Stimulated activated CD8-positive, alpha-beta memory T cell treated with anti-CD3 and anti-CD28 coated beads, Interleukin-7, amount 100 ng/mL, for 24 hours (primary cell): ENCODE measurements at regions not wholly inside any gene's neighbourhood (a gene's known extent, or its start where the extent isn't known, plus 50 kb on each side); places are given as distances from the start of the nearest gene placed in this dataset.

Experiments
- DNase-seq: peaks from one replicate; pipeline ENCODE4 v3.0.0-alpha.2; 2020; ENCODE audit warnings: low read depth

DNA sequence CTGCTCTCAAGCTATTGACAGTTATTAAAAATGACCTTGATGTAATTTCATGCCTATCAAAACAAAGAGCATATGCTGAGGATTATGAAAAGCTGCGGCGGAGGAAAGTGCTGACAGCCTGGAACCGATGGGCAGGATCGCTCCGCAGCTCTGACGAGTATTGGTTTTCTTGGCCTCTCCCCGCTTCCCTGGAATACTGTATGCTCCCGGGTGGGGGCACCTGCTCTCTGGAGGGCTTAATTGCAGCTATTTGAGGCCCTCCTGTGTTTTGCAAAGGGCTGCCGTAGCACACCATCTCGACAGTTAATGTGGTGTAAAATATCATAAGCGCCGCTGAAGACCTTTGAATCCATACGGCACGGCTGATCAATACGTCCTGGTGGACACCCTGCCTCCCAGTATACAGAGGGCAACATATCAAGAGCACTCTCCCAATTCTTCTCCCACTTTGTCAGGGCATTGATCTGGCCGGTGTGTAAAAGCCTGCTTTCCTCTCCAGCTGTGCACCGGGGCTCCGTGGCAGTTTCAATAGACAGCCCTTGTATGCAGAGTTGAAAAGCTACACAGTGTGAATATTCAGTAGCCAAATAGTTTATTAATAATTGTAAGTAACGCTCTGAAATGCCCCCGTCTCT is 662.4 kb downstream of the GALR1 start:
- DNase-seq = no peak

DNA sequence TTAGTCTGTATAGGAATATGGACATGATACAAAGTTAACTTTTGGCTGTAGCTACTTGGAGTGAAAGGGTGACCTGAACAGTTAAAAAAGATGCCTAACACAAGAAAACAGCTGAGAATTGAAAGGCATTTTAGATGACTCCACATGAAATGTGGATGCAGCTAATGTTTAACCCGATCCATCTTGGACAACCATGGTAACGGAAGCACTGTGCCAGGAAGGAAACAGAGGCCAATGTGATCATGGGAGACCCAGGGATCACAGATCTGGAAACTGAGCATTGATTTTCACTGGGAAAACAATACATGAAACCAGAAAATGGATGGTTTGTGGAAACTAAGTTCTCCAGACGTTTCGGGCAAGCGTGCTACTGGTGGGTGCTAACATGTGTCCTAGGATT is 669.1 kb downstream of the GALR1 start:
- DNase-seq = no peak

DNA sequence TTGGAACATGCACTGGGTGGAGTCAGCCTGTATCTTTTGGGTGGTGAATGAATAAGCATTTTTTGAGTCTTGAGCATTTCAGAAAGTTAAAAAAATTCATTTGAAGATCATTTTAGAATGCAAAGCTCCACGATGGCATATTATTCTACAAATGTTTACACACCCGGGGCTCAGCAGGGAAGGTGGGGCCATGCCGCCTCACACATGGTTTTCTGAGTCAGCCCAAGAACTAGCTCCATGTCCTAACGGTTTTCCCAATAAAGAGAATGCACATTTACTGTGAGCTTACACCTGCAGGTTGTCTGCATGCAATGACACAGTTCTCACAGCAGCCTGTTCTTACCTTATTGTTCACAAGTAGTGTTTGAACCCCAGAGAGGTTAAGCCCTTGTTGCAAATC is 670.3 kb downstream of the GALR1 start:
- DNase-seq = no peak

DNA sequence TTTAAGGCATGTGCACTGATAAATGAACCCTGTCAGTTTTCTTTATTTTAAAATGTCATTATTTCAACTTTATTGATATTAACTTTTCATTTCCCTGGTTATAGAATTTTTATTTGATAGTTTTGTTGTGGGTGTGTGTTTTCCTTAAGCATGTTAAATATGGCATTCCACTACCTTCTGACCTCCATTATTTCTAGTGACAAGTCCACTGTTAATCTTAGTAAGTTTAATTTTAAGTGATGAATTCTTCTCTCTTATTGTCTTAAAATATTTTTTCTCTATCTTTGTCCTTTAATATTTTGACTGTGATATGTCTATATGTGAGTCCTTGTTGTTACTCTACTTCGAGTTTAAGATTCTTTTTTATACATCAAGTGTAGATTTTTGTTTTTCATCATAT is 685.7 kb downstream of the GALR1 start:
- DNase-seq = no peak

DNA sequence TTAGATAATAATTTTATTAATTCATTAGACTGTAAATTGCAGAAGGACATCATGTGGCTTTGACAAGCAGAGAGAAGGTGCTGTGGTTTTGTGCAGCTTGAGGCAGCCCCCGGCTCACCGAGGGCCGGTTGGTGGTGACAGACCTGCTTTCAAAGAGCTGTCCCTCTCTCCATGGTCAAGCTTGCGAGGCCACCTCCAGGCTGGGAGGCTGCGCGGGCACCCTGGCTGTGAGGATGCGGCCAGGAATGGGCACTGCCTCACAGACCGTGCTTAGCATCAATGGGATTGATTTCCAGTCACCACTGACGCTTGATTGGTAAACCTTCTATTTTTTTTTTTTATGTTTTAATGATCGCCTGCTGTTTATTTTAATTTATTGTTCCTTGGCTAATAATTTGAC is 690.9 kb downstream of the GALR1 start:
- no peak for DNase-seq

DNA sequence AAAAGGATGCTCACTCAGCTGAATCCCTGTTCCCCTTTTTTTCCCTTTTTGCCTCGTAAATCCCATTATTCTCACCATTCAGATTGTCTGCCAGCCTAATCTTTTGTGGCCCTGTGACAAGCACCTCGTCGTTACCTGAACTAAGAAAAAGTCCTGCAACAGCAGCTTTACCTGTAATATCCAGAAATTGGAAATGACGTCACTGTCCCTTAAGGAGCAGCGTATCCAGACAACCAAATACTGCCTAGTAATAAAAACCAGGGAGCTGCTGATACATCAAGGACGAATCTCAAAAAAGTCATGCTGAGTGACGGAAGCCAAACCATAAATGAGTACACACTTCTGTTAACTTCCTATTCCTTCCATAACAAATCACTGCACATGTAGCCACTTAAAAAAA is 694.9 kb downstream of the GALR1 start:
- DNase-seq = no peak

DNA sequence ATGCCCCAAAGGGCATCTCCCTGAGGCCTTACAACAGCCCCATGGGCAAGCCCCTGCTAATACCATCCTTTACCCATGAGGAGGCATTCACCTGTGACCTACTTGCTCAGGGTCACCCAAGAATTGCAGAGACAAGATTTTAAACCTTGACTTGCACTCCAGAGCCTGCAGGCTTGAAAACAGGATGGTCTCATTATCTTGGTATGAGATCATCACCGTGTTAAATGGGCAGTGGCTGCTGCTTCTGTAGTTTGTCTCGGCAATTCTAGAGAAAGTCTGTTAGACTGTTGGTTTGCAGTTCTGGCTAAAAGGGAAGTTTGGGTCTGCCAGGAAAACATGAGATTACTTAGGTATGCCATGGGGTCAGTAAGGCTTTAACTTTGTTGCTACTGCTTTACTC is 698.9 kb downstream of the GALR1 start:
- DNase-seq = no peak

DNA sequence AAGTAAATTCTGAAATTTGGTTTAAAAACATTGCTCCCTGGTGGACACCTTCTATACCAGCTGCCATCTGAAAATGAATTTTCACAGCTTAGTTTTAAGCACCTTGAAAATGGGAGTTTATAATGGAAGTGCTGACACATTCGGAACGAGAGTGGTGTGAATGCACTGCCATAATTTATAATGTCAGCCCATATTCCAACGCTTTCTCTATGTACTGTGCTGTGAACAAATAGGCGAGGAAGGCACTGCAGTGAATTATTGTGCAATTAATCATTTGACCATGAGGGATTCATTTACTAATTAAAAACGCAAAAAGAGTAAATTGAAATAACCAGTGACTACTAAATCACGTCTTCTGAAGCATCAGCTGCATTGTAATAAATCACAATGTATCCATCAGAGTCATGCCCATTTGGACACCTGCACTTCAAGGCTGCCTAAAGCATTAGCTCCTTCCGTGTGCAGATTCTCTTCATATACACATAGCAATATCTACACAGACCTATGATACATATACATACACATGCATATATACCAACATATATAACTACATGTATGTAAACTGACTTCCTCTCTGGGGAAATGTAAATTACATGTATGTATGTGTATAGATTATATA is 699.8 kb downstream of the GALR1 start:
- DNase-seq = no peak

DNA sequence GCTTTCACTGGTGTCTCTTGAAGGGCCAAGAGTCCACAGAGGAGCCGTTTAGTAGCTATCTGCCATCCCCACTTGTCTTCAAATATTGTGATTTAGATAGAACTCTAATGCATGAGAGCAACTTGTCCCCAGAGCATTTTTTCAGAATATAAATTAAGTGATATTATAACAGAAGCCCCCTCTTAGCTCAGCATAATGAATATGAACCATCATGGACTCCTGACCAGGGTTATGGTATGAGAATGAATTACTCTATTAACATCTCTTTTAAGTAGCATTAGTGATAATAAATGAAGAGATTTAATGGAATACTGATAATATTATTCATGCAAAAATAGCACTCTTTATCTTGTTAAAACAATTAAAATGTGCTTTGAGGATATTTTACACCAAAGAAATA is 709.6 kb downstream of the GALR1 start:
- DNase-seq = no peak

DNA sequence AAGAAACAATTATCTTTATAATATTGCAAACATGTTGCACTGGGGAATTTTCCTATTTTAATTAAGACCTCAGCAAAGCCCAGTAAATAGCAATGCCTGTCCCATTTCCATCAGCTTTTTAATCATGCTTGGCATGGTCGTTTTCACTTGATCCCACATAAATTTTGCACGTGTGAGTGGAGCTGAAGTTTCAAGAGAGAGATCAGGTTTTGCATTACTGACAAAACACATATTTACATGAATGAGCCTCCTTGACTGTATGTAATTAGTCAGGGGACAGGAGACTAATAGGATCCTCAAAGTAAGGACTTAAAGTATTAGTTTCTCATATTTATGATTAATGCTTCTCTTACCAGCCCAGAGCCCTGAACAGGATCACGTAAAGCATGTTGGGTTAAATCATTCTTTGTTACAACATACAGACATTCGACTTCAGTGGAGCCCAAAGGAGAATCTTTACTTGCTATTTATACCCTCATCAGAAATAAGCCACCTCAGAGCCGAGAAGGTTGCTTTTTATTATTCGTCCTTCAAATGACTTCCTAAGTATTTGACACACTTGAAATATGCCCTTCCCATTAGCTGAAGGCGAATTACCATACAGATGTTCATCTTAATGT is 711.3 kb downstream of the GALR1 start:
- no peak for DNase-seq

DNA sequence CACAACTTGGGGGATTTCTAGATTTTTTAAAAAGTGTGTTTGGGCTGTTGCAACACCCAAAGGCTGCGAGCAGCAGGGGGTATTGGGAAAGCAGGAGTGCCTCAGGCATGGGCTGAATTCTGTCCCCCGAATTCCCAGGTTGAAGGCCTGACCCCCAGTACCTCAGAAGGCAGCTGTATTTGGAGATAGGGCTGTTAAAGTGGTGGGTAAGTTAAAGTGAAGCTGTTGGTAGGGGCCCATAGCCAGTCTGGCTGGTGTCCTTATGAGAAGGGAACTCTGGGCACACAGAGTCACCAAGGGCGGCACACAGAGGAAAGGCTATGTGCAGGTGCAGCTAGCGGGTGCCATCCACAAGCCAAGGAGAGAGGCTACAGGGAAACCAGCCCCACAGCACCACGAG is 717.4 kb downstream of the GALR1 start:
- no peak for DNase-seq

DNA sequence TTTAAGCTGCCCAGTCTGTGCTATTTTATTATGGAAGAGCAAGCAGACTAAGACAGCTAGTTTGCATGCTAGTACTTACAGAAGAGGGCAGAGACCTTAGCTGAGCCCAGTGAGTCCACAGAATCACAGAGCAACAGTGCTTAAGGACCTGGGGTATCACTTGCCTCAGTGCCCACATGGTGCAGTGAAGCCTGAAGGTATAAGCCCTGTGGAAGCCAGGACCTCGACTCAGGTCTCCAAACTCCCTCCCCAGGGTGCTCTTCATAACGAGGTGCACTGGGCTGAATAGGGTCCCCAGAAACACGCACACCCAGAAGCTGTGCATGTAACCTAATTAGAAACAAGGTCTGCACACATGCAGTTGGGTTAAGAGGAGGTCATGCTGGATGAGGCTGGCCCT is 718.1 kb downstream of the GALR1 start:
- no peak for DNase-seq

DNA sequence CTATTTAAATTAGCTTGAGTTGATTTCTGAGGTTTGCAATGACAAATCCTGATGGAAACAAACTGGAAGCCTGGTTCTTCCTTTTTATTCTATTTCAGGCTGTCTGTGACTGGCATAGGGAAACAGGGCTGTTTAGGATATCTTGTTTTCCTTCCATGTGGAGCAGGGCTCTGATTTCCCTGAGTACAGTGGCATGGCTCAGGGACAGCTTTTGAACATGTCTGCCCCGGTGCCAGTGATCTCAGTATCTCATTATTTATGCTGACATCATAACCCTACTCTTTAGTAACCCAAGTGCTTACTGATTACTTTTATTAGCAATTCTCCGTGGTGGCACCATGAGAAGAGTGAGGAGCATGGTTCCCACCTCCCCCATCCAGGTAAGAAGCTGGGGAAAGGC is 720.3 kb downstream of the GALR1 start:
- DNase-seq = no peak

DNA sequence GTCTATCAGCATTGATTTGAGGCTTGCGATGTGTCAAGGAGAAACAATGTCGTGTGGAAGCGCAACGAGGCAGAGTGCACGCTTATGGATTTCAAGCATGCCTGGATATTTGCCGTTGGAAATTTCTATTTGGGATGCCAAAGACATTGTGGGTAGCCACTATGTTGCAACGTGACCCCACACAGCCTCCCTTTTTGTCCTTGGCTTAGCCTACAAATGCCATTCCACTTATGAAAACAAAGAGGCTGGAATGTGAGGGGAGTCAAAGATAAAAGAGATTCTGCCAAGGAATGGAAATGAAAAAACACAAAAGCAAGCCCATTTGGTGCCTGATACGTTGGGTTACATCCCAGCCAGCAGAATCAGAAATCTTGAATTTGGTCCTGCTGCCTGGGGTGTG is 721.2 kb downstream of the GALR1 start:
- DNase-seq = no peak

DNA sequence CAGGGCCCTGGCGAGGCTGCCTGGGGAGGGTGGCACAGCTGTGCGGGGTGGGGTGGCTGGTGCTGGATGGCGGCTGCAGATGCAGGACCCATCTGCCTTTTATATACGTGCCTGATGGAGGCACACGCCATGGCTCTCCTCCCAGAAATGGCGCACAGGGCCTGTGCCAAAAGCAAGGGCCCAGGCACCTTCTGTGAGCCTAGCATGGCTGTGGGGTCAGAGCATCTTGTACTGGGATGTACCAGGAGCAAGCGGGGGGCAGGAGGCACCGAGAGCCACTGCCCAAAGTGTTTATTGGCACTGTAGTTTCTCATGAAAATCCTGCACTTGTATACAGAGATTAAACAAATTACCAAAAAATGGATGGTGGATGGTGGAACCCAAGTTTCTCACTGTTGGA is 724.1 kb downstream of the GALR1 start:
- no peak for DNase-seq

DNA sequence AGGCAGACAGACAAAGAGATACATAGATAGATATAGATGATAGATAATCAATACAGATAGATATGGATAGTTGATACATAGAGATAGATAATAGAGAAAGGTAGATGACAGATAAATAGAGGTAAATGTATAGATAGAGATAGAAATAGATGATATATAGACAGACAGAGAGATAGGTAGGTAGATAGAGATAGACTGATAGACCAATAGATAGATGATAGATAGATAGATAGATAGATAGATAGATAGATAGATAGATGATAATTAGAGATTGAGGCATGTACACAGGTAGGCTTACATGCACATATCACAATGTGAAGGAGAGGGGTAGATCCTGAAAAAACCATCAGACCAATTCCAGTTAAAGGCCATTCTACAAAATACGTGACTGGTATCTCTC is 724.7 kb downstream of the GALR1 start:
- DNase-seq = no peak

DNA sequence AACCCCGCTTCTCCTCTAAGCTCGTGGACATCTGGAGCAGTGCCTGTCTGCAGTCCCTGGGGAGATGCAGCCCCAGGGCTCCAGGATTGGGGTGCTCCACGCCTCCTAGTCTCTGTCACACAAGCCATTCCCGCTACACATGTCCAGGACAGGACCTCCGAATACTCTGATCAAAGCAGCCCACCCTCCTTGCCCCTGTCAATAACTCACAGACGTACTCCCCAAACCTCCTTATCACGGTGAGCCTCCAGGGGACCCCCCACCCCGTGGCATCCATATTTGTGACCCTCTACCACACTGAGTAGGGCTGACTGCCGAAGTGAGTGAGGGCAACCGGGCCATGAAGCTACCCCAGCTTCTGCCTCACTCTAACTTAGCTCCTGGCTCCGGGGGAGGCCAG is 727.7 kb downstream of the GALR1 start:
- DNase-seq = no peak

DNA sequence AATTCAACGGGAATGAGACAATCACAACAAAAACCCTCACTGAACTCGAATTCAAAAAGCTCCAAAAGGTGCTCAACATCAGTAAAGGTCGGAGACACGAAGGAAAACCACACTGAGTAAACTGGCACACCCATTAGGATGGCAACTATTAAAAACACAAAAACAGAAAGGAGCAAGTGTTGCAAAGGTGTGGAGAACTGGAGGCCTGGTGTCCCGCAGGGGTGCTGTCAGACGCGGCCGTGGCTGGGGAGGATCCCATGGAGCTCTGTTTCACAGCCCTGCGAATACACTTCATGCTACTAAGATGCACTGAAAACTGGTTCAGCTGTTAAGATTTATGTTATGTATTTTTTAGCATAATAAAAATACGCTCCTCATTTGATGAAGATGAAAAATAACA is 730.6 kb downstream of the GALR1 start:
- DNase-seq = no peak

DNA sequence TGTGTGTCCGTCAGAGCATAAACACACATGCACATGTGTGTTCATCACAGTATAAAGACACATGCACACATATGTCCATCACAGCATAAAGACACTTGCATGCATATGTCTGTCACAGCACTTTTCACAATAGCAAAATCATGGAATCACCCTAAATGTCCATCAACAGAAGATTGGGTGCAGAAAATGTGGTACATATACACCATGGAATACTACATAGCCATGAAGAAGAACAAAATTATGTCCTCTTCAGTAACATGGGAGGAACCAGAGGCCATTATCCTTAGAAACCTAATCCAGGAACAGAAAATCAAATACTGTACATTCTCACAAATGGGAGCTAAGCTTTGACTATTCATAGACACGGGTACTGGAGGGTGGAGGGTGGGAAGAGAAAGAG is 732.2 kb downstream of the GALR1 start:
- no peak for DNase-seq

DNA sequence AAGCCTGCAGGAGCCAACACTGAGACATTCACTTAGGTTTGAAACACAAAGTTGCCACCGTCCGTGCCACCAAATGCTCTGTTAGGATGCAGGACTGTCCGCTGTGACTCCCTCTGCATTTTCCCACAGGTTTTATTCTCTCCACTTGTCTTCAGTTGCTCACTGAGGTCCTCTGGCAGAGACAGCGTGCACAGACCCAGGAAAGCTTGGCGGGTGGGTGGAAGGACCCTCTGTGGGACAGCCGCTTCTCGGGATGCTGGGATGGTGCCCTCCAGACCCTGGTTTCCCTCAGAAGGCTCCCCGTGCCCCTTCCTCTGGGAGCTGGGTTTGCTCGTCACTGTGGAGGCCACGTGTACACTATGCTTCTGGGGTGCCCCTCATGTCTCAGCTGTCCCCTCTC is 733.6 kb downstream of the GALR1 start:
- DNase-seq = no peak

DNA sequence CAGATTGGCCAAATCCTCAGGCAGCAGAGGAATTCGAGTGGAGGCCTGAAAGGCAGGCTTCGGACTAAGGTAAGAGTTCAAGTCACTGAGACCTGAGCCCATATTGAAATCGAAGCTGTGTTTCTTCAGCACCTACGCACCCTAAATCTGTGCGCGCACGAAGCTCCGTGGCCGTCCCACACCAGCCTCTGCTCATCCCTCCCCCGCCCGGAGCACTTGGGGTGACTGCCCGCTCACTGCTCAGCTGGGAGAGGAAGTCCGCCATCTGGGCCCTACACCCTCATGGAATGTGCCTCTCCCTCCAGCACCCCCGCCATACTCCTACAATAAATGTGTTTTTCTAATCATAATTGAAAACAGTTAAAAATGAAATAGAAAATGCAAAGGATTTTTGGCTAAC is 734.5 kb downstream of the GALR1 start:
- no peak for DNase-seq

DNA sequence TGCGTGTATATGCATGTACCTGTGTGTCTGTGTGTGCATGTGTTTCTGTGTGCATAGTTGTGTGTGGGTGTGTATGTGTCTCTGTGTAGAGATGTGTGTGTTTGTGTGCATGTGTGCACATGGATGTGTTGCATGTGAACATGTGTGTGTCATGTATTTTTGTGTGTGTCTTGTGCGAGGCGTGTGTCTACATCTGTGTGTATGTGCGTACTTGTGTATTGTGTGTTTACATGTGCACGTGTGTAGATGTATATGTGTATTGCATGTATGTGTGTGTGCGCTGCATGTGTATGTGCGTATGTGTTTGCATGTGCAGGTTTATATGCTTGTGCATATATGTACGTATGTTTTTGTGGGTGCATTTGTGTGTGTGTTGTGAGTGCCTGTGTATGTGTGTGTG is 735.2 kb downstream of the GALR1 start:
- DNase-seq = no peak

DNA sequence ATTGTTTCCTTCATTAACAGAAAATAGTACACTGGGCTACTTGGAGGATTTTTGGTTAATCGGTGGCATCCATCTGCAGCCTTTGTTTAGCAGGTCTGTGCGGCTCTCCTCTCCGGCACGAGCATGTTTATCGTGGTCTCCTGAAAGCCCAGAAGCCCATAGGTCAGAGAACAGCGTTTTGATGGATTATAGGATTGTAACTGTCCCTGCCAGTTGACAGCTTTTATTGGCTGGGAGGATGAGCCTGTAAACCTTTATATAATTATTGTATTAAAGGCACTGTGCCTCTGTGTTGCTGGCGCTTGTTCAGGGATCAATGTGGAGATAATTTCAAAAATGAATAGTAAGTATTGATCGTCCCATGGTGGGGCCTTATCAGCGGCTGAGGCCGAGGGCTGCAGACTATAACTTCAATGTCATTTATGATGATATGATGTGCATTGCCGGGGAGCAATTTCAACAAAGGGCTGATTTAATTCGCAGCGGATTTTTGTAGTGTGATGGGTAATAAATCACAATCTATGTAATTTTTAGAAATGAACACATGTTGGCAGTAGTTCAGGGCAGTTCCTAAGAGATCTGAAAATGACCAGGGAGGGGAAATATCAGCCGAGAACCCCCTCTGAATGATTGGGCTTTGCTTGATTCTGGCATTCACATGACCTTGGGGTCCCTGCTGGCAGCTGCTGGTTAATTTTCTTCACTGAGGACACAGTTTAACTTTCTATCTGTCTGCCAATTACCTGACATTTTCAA is 736.1 kb downstream of the GALR1 start:
- DNase-seq = no peak
